ENCODE measurements at regions not wholly inside any gene's neighbourhood (a gene's known extent, or its start where the extent isn't known, plus 50 kb on each side); places are given as distances from the start of the nearest gene placed in this dataset.

- TF ChIP-seq, protein P1, sequence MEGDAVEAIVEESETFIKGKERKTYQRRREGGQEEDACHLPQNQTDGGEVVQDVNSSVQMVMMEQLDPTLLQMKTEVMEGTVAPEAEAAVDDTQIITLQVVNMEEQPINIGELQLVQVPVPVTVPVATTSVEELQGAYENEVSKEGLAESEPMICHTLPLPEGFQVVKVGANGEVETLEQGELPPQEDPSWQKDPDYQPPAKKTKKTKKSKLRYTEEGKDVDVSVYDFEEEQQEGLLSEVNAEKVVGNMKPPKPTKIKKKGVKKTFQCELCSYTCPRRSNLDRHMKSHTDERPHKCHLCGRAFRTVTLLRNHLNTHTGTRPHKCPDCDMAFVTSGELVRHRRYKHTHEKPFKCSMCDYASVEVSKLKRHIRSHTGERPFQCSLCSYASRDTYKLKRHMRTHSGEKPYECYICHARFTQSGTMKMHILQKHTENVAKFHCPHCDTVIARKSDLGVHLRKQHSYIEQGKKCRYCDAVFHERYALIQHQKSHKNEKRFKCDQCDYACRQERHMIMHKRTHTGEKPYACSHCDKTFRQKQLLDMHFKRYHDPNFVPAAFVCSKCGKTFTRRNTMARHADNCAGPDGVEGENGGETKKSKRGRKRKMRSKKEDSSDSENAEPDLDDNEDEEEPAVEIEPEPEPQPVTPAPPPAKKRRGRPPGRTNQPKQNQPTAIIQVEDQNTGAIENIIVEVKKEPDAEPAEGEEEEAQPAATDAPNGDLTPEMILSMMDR (IDR thresholded peaks at IDR 0.05; ENCODE audit: control extremely low read depth in 1 of 3, insufficient read depth in 1 of 3, low read depth in 1 of 3, low read length in 3 of 3), result no peak
- TF ChIP-seq, protein P2, sequence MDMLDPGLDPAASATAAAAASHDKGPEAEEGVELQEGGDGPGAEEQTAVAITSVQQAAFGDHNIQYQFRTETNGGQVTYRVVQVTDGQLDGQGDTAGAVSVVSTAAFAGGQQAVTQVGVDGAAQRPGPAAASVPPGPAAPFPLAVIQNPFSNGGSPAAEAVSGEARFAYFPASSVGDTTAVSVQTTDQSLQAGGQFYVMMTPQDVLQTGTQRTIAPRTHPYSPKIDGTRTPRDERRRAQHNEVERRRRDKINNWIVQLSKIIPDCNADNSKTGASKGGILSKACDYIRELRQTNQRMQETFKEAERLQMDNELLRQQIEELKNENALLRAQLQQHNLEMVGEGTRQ (IDR thresholded peaks at IDR 0.05; ENCODE audit: low read length), result no peak
- TF ChIP-seq EZH2 (IDR thresholded peaks at IDR 0.05; ENCODE audit: low read depth, low read length, severe bottlenecking) (no peak), MAFK (IDR thresholded peaks at IDR 0.05; ENCODE audit: low read depth, low read length) (no peak), POLR2A (IDR thresholded peaks at IDR 0.05; ENCODE audit: control extremely low read depth in 1 of 2, low read depth in 2 of 2, low read length in 2 of 2) (no peak), TAF1 (IDR thresholded peaks at IDR 0.05; ENCODE audit: low read depth, low read length) (no peak), BRCA1 (IDR thresholded peaks at IDR 0.05; ENCODE audit: low read depth, low read length) (no peak), EGR1 (IDR thresholded peaks at IDR 0.05; ENCODE audit: borderline replicate concordance, low read depth, low read length) (no peak), PHF8 (conservative IDR thresholded peaks at IDR 0.05; ENCODE audit: low read depth, low read length) (no peak)
Measured at GRCh38 chr13:111011899-111012298, 97.0 kb upstream of the ANKRD10 start.

Data from H1 (cell line).